ENCODE measurements at regions not wholly inside any gene's neighbourhood (a gene's known extent, or its start where the extent isn't known, plus 50 kb on each side); places are given as distances from the start of the nearest gene placed in this dataset.

GRCh38 chr6:119800526-119800925 is 451.0 kb upstream of the MAN1A1 start:
- no peak overlapping the region for H3K4ac ChIP-seq (ENCODE audit: low read depth, low read length)
- no peak overlapping the region for H2AK9ac ChIP-seq (replicated peaks; ENCODE audit: low read depth, low read length, poor library complexity)
- no peak overlapping the region for H2BK20ac ChIP-seq (ENCODE audit: low read depth, low read length)
- no peaks in the 10 kb centered on the region for H4K20me1 ChIP-seq (ENCODE audit: insufficient read depth, low read length)
- intact Hi-C loops (cut with micrococcal nuclease) = no loop called here
- no peaks in the 10 kb centered on the region for H3K9me1 ChIP-seq (ENCODE audit: insufficient read depth, low read length)
- no peak overlapping the region for H3K27ac ChIP-seq (ENCODE audit: insufficient read depth, low read length)
- no peak overlapping the region for H3K23ac ChIP-seq (ENCODE audit: low read depth, low read length)
- no peak overlapping the region for H2AK5ac ChIP-seq (ENCODE audit: low read depth, low read length)
- in situ Hi-C loops (cut with MboI; ENCODE audit: low sequenced_read_pairs) = no loop called here
- no peak overlapping the region for H3K14ac ChIP-seq (replicated peaks; ENCODE audit: low read depth, low read length)
- ATAC-seq (ENCODE audit: low read depth) = no peak
- H3K4me3 ChIP-seq (ENCODE audit: insufficient read depth, low read depth, low read length) = no peak overlapping the region
- no peak overlapping the region for H3K18ac ChIP-seq (ENCODE audit: low read depth, low read length)
- no peak overlapping the region for H2BK120ac ChIP-seq (ENCODE audit: low read depth, low read length)
- dilution Hi-C loops (cut with HindIII; ENCODE audit: low sequenced_read_pairs, unreplicated experiment) = no loop called here
- no peak overlapping the region for H3K56ac ChIP-seq (ENCODE audit: extremely low read depth, insufficient read depth, low read length)
- no peak for DNase-seq
- no peaks in the 10 kb centered on the region for H3K27me3 ChIP-seq (ENCODE audit: control insufficient read depth, insufficient read depth, low read length)
- no peaks in the 10 kb centered on the region for H3K36me3 ChIP-seq (ENCODE audit: control insufficient read depth, insufficient read depth, low read length)
- no peak for TF ChIP-seq CHD1 (IDR thresholded peaks at IDR 0.05; ENCODE audit: low read depth, low read length)
- no peak overlapping the region for H4K8ac ChIP-seq (ENCODE audit: low read depth in 2 of 2, low read length in 2 of 2)
- no peak overlapping the region for H2BK5ac ChIP-seq (ENCODE audit: low read depth, low read length, poor library complexity, severe bottlenecking)
- CTCF ChIA-PET = no interaction called here
- POLR2A ChIA-PET (ENCODE audit: unreplicated experiment) = no interaction called here
- no peaks in the 10 kb centered on the region for H3K9me3 ChIP-seq (ENCODE audit: control insufficient read depth, insufficient read depth, low read length)
- H4K5ac ChIP-seq (ENCODE audit: low read depth, low read length) = no peak overlapping the region
- H3K4me2 ChIP-seq (ENCODE audit: low read depth, low read length) = no peak overlapping the region
- no peaks in the 10 kb centered on the region for H3K79me1 ChIP-seq (ENCODE audit: low read depth in 1 of 2, low read length in 2 of 2)
- H2AFZ ChIP-seq (replicated peaks; ENCODE audit: low read length, poor library complexity) = no peak overlapping the region
- no TSS peak for BruUV-seq (replicated peaks)
- no peak overlapping the region for H2BK15ac ChIP-seq (ENCODE audit: low read depth, low read length)
- H3K9ac ChIP-seq (ENCODE audit: low read depth, low read length) = no peak overlapping the region
- no peaks in the 10 kb centered on the region for H3K4me1 ChIP-seq (ENCODE audit: control insufficient read depth, insufficient read depth, low read length)
- no peak overlapping the region for H4K91ac ChIP-seq (ENCODE audit: insufficient read depth, low read depth, low read length)

Data from IMR-90 (cell line).